Fibroblast of lung (primary cell): ENCODE measurements at regions not wholly inside any gene's neighbourhood (a gene's known extent, or its start where the extent isn't known, plus 50 kb on each side); places are given as distances from the start of the nearest gene placed in this dataset.

Experiments used
- DNase-seq, 2 donors: peaks; one replicate each; pipeline versions ENCODE4 v3.0.0 to v3.0.0-alpha.2; 2010; ENCODE audit warnings: low read depth in 2 of 2
- H2AFZ ChIP-seq: 2 replicates; pipeline ENCODE4 v1.5.1; 2012; ENCODE audit warnings: low read length, control low read depth, inconsistent platforms
- H3K27ac ChIP-seq: 2 replicates; pipeline ENCODE4 v1.5.1; 2011; ENCODE audit warnings: low read length, control low read depth; ENCODE audit not compliant: insufficient read depth
- H3K27me3 ChIP-seq: 2 replicates; pipeline ENCODE4 v1.5.1; 2011; ENCODE audit warnings: mild to moderate bottlenecking, low read length; ENCODE audit not compliant: control insufficient read depth, insufficient read depth
- H3K36me3 ChIP-seq: 2 replicates; pipeline ENCODE4 v1.5.1; 2011; ENCODE audit warnings: low read length; ENCODE audit not compliant: control insufficient read depth, insufficient read depth
- H3K4me1 ChIP-seq: 2 replicates; pipeline ENCODE4 v1.5.1; 2011; ENCODE audit warnings: low read length; ENCODE audit not compliant: control insufficient read depth, insufficient read depth; ENCODE audit errors: extremely low read depth
- H3K4me2 ChIP-seq: 2 replicates; pipeline ENCODE4 v1.5.1; 2011; ENCODE audit warnings: low read length, control low read depth; ENCODE audit not compliant: insufficient read depth; ENCODE audit errors: extremely low read depth
- H3K4me3 ChIP-seq, 4 experiments: fragments of 200-600 bp in 1 of 4; sonication (generic) in 1 of 4; replicated peaks in 1 of 4; 2 replicates each; pipeline ENCODE4 v1.5.1; 2011 to 2016; ENCODE audit warnings: low read length in 4 of 4, low read depth in 3 of 4, mild to moderate bottlenecking in 3 of 4, control low read depth in 2 of 4, inconsistent platforms in 1 of 4, mixed read lengths in 1 of 4; ENCODE audit not compliant: insufficient read depth in 1 of 4; ENCODE audit errors: control extremely low read depth in 1 of 4
- H3K79me2 ChIP-seq: 2 replicates; pipeline ENCODE4 v1.5.1; 2012; ENCODE audit warnings: mild to moderate bottlenecking, low read length, inconsistent platforms; ENCODE audit not compliant: control insufficient read depth, insufficient read depth
- H3K9ac ChIP-seq: 2 replicates; pipeline ENCODE4 v1.5.1; 2011; ENCODE audit warnings: mild to moderate bottlenecking, low read length, control low read depth; ENCODE audit not compliant: insufficient read depth
- H3K9me3 ChIP-seq: 2 replicates; pipeline ENCODE4 v1.5.1; 2012; ENCODE audit warnings: low read depth, low read length; ENCODE audit not compliant: control insufficient read depth, insufficient read depth
- H4K20me1 ChIP-seq: 2 replicates; pipeline ENCODE4 v1.5.1; 2011; ENCODE audit warnings: low read length; ENCODE audit not compliant: control insufficient read depth, insufficient read depth; ENCODE audit errors: extremely low read depth
- EZH2 ChIP-seq: IDR thresholded peaks from 2 replicates; pipeline ENCODE4 v1.5.1; 2012; ENCODE audit warnings: low read length, control low read depth, mild to moderate bottlenecking; ENCODE audit errors: missing control alignments
- TF ChIP-seq, protein P1 (sequence below), 2 donors: IDR thresholded peaks in 1 of 2; conservative IDR thresholded peaks in 1 of 2; 1 replicate in 1 of 2; 2 replicates in 1 of 2; pipeline ENCODE4 v1.5.1; 2011 to 2012; ENCODE audit warnings: low read length in 2 of 2, control low read depth in 1 of 2, inconsistent platforms in 1 of 2, low read depth in 1 of 2, mild to moderate bottlenecking in 1 of 2

DNA sequence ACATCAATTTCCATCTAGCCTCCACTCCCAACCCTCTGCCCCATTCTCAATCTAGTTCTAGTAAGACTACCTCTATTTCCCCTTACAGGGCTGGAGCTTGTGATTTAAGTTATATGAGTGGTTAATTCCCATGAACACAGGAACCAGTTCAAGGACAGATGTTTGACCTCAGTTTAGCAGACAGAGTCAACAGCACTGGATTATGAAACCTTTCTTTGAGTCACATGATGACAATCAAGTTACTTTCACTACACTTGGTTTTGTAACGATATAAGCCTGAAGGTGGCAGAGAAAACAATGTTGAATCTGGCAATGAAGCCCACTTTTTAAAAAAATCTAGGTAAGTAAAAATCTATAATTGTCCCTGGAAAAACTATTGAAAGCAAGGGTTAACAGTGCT, 1646.2 kb upstream of the FLRT2 start:
- H3K4me3 ChIP-seq: no peak overlapping the region
- H4K20me1 ChIP-seq: no peaks in the 10 kb centered on the region
- no peak overlapping the region for H3K9ac ChIP-seq
- H3K36me3 ChIP-seq: no peaks in the 10 kb centered on the region
- no peak for DNase-seq
- H3K9me3 ChIP-seq: no peaks in the 10 kb centered on the region
- no peak overlapping the region for H2AFZ ChIP-seq
- H3K4me2 ChIP-seq: no peak overlapping the region
- no peak for TF ChIP-seq EZH2
- TF ChIP-seq, protein P1, sequence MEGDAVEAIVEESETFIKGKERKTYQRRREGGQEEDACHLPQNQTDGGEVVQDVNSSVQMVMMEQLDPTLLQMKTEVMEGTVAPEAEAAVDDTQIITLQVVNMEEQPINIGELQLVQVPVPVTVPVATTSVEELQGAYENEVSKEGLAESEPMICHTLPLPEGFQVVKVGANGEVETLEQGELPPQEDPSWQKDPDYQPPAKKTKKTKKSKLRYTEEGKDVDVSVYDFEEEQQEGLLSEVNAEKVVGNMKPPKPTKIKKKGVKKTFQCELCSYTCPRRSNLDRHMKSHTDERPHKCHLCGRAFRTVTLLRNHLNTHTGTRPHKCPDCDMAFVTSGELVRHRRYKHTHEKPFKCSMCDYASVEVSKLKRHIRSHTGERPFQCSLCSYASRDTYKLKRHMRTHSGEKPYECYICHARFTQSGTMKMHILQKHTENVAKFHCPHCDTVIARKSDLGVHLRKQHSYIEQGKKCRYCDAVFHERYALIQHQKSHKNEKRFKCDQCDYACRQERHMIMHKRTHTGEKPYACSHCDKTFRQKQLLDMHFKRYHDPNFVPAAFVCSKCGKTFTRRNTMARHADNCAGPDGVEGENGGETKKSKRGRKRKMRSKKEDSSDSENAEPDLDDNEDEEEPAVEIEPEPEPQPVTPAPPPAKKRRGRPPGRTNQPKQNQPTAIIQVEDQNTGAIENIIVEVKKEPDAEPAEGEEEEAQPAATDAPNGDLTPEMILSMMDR (conservative IDR thresholded peaks at IDR 0.05 in 1 of 2, IDR thresholded peaks at IDR 0.05 in 1 of 2; ENCODE audit: low read depth in 1 of 2, low read length in 2 of 2): no peak
- no peaks in the 10 kb centered on the region for H3K27me3 ChIP-seq
- H3K27ac ChIP-seq: no peak overlapping the region
- H3K4me1 ChIP-seq: no peaks in the 10 kb centered on the region
- no peaks in the 10 kb centered on the region for H3K79me2 ChIP-seq

DNA sequence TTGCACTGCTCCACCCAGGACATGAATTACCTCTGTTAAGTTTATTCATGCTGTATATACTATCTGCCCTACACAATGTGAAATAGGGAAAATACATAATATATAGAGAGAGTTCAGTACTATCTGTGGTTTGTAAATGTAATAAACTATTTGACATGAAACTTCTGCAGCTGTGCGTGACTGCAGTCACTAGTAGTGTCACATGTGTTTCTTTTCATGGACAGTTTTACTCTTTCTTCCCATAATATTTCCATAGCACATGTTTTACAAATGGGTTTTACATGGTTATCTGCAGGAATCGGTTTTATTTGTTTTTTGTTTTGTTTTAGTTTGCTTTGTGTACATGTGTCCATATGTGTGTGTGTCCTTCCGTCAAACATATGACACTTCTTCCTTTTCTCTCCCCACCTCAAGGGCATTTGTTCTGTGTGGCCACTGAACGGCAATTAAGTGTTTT, 1644.1 kb upstream of the FLRT2 start:
- Histone ChIP-seq H3K79me2 (no peaks in the 10 kb centered on the region), H3K9me3 (no peaks in the 10 kb centered on the region), H4K20me1 (no peaks in the 10 kb centered on the region), H3K27me3 (no peaks in the 10 kb centered on the region), H3K9ac (no peak overlapping the region), H3K36me3 (no peaks in the 10 kb centered on the region), H2AFZ (no peak overlapping the region), H3K4me1 (no peaks in the 10 kb centered on the region), H3K4me3 (no peak overlapping the region), H3K27ac (no peak overlapping the region), H3K4me2 (no peak overlapping the region)
- TF ChIP-seq EZH2: no peak
- TF ChIP-seq, protein P1 (conservative IDR thresholded peaks at IDR 0.05 in 1 of 2, IDR thresholded peaks at IDR 0.05 in 1 of 2; ENCODE audit: low read depth in 1 of 2, low read length in 2 of 2): no peak
- DNase-seq: no peak

DNA sequence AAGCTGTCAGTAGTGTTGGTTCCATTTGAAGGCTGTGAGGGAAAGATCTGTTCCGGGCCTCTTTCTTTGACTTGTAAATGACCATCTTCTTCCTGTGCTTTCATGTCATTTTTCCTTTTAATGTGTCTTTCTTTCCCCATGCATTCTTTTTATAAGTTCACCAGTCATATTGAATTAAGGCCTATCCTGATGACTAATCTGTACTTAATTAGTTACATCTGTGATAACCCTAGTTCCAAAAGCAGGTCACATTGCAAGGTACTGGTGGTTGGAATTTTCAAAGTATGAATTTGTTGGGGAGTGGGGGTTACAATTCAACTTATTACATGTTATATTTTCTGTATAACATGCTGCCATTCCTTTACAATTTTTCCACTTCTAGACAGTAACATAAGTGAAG, 1642.1 kb upstream of the FLRT2 start:
- H3K27me3 ChIP-seq: no peaks in the 10 kb centered on the region
- no peak for TF ChIP-seq EZH2
- TF ChIP-seq, protein P1 (conservative IDR thresholded peaks at IDR 0.05 in 1 of 2, IDR thresholded peaks at IDR 0.05 in 1 of 2; ENCODE audit: low read depth in 1 of 2, low read length in 2 of 2): no peak
- H3K9me3 ChIP-seq: no peaks in the 10 kb centered on the region
- H4K20me1 ChIP-seq: no peaks in the 10 kb centered on the region
- H3K4me2 ChIP-seq: no peak overlapping the region
- H3K36me3 ChIP-seq: no peaks in the 10 kb centered on the region
- H3K4me1 ChIP-seq: no peaks in the 10 kb centered on the region
- H3K79me2 ChIP-seq: no peaks in the 10 kb centered on the region
- H3K4me3 ChIP-seq: no peak overlapping the region
- no peak overlapping the region for H3K9ac ChIP-seq
- H3K27ac ChIP-seq: no peak overlapping the region
- DNase-seq: no peak
- no peak overlapping the region for H2AFZ ChIP-seq
